ENCODE measurements at regions not wholly inside any gene's neighbourhood (a gene's known extent, or its start where the extent isn't known, plus 50 kb on each side); places are given as distances from the start of the nearest gene placed in this dataset.

GRCh38 chr21:21963911-21964310, 965.7 kb downstream of the NCAM2 start:
- no peak for DNase-seq
- no peak for TF ChIP-seq CTCF (IDR thresholded peaks at IDR 0.05; ENCODE audit: control extremely low read depth, extremely low read depth)
- Histone ChIP-seq H3K27ac (ENCODE audit: low read depth in 1 of 2, low read length in 1 of 2) (no peak overlapping the region), H3K4me1 (ENCODE audit: control insufficient read depth in 5 of 5, insufficient read depth in 5 of 5, low read length in 5 of 5) (no peaks in the 10 kb centered on the region), H3K36me3 (ENCODE audit: control insufficient read depth in 4 of 4, insufficient read depth in 4 of 4, low read length in 4 of 4) (no peaks in the 10 kb centered on the region), H3K27me3 (ENCODE audit: control insufficient read depth in 3 of 3, insufficient read depth in 3 of 3, low read length in 2 of 3) (no peaks in the 10 kb centered on the region), H3K4me3 (no peak overlapping the region), H3K9ac (ENCODE audit: insufficient read depth in 1 of 2, low read length in 2 of 2) (no peak overlapping the region), H3K9me3 (ENCODE audit: control insufficient read depth in 4 of 4, insufficient read depth in 3 of 4, low read length in 3 of 4) (peaks cover 0 to 3% (median 0%) of the 10 kb centered on the region in 4 donors)
- no peak for ATAC-seq (ENCODE audit: insufficient read depth, low FRiP score)
- 53% methylated on average over 1 of the region's 1 CpG for WGBS, 2 donors

GRCh38 chr21:21968810-21969209, 970.6 kb downstream of the NCAM2 start:
- Histone ChIP-seq H3K27ac (ENCODE audit: low read depth in 1 of 2, low read length in 1 of 2) (no peak overlapping the region), H3K36me3 (ENCODE audit: control insufficient read depth in 4 of 4, insufficient read depth in 4 of 4, low read length in 4 of 4) (no peaks in the 10 kb centered on the region), H3K27me3 (ENCODE audit: control insufficient read depth in 3 of 3, insufficient read depth in 3 of 3, low read length in 2 of 3) (no peaks in the 10 kb centered on the region), H3K4me3 (no peak overlapping the region), H3K9ac (ENCODE audit: insufficient read depth in 1 of 2, low read length in 2 of 2) (no peak overlapping the region), H3K4me1 (ENCODE audit: control insufficient read depth in 5 of 5, insufficient read depth in 5 of 5, low read length in 5 of 5) (no peaks in the 10 kb centered on the region), H3K9me3 (ENCODE audit: control insufficient read depth in 4 of 4, insufficient read depth in 3 of 4, low read length in 3 of 4) (peaks cover 0 to 3% (median 0%) of the 10 kb centered on the region in 4 donors)
- DNase-seq, result no peak
- TF ChIP-seq CTCF (IDR thresholded peaks at IDR 0.05; ENCODE audit: control extremely low read depth, extremely low read depth), result no peak
- WGBS, 2 donors, result 65 to 71% methylated on average over 2 of the region's 2 CpGs
- no peak for ATAC-seq (ENCODE audit: insufficient read depth, low FRiP score)

DNA sequence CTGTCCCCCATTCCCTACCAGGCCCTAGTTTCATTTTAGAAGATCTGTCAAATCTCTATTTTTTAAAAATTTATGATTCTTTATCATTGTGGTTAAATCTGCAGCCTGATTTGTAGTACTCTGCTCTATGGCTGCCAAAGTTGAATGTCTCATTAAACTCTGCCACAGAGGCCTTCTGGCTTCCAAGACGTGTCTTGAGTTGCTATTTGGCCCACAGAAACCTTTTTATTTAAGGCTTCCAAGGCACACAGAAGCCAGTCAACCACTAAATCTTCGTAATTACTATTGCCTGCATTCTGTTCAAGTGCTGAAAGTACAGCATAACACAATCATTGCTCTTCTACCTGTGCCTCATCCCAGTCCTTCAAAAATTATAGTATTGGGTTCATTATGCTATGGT, 971.0 kb downstream of the NCAM2 start:
- H3K9ac ChIP-seq (ENCODE audit: insufficient read depth in 1 of 2, low read length in 2 of 2), result no peak overlapping the region
- 47 to 68% methylated on average over 2 of the region's 2 CpGs for WGBS, 2 donors
- peaks cover 0 to 3% (median 0%) of the 10 kb centered on the region in 4 donors for H3K9me3 ChIP-seq (ENCODE audit: control insufficient read depth in 4 of 4, insufficient read depth in 3 of 4, low read length in 3 of 4)
- H3K27me3 ChIP-seq (ENCODE audit: control insufficient read depth in 3 of 3, insufficient read depth in 3 of 3, low read length in 2 of 3), result no peaks in the 10 kb centered on the region
- ATAC-seq (ENCODE audit: insufficient read depth, low FRiP score) (no peak), DNase-seq (no peak)
- no peaks in the 10 kb centered on the region for H3K4me1 ChIP-seq (ENCODE audit: control insufficient read depth in 5 of 5, insufficient read depth in 5 of 5, low read length in 5 of 5)
- H3K36me3 ChIP-seq (ENCODE audit: control insufficient read depth in 4 of 4, insufficient read depth in 4 of 4, low read length in 4 of 4), result no peaks in the 10 kb centered on the region
- H3K27ac ChIP-seq (ENCODE audit: low read depth in 1 of 2, low read length in 1 of 2), result no peak overlapping the region
- H3K4me3 ChIP-seq, result no peak overlapping the region
- TF ChIP-seq CTCF (IDR thresholded peaks at IDR 0.05; ENCODE audit: control extremely low read depth, extremely low read depth), result no peak

DNA sequence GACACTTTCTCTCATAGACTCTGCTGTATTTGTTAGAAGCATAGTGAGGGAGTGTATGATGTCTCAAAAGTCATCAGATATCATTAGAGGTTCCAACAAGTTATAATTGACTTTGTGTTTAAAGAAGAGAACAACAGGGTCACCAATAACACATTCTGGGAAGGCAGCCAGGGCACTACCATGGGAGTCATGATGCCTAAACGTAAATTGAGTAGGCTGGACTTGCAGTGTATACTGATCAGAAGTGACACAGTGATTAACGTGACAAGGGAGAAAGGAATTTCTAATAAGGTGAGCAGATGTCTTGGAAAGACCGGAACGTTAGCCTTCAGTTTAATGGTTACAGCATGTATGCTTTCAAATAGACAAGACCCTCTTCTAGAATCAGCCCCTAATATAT, 973.2 kb downstream of the NCAM2 start:
- no peak overlapping the region for H3K27ac ChIP-seq (ENCODE audit: low read depth in 1 of 2, low read length in 1 of 2)
- DNase-seq (no peak), ATAC-seq (ENCODE audit: insufficient read depth, low FRiP score) (no peak)
- no peaks in the 10 kb centered on the region for H3K36me3 ChIP-seq (ENCODE audit: control insufficient read depth in 4 of 4, insufficient read depth in 4 of 4, low read length in 4 of 4)
- WGBS, 2 donors, result 66 to 73% methylated on average over 4 of the region's 4 CpGs
- no peaks in the 10 kb centered on the region for H3K9me3 ChIP-seq (ENCODE audit: control insufficient read depth in 4 of 4, insufficient read depth in 3 of 4, low read length in 3 of 4)
- TF ChIP-seq CTCF (IDR thresholded peaks at IDR 0.05; ENCODE audit: control extremely low read depth, extremely low read depth), result no peak
- H3K4me1 ChIP-seq (ENCODE audit: control insufficient read depth in 5 of 5, insufficient read depth in 5 of 5, low read length in 5 of 5), result no peaks in the 10 kb centered on the region
- H3K4me3 ChIP-seq, result no peak overlapping the region
- H3K9ac ChIP-seq (ENCODE audit: insufficient read depth in 1 of 2, low read length in 2 of 2), result no peak overlapping the region
- H3K27me3 ChIP-seq (ENCODE audit: control insufficient read depth in 3 of 3, insufficient read depth in 3 of 3, low read length in 2 of 3), result no peaks in the 10 kb centered on the region

Measured in lung (tissue), 11 donors.